Fibroblast of mammary gland (primary cell): ENCODE measurements at regions not wholly inside any gene's neighbourhood (a gene's known extent, or its start where the extent isn't known, plus 50 kb on each side); places are given as distances from the start of the nearest gene placed in this dataset.
A peak's percentile ranks its signal among the peaks of the same experiment; 100 is the strongest.

Experiments used
- DNase-seq: peaks from one replicate; pipeline ENCODE4 v3.0.0-alpha.2; 2010; ENCODE audit warnings: low read depth
- H3K4me3 ChIP-seq: 2 replicates; pipeline ENCODE4 v1.5.1; 2011; ENCODE audit warnings: low read depth, mild to moderate bottlenecking, low read length, moderate library complexity; ENCODE audit not compliant: control insufficient read depth
- TF ChIP-seq, protein P1 (sequence below): conservative IDR thresholded peaks from 2 replicates; pipeline ENCODE4 v1.5.1; 2011; ENCODE audit warnings: low read depth, low read length, inconsistent platforms; ENCODE audit not compliant: control insufficient read depth, insufficient read depth

DNA sequence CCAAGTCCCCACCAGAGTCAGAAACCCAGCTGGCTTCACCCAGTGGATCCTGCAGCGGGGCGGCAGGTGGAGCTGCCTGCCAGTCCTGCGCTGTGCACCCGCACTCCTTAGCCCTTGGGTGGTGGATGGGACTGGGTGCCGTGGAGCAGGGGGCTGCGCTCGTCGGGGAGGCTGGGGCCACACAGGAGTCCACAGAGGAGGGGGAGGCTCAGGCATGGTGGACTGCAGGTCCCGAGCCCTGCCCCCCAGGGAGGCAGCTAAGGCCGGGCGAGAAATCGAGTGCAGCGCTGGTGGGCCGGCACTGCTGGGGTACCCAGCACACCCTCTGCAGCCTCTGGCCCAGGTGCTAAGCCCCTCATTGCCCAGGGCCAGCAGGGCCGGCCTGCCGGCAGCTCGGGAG lies 144.6 kb upstream of the MGAT5 start:
- TF ChIP-seq, protein P1, sequence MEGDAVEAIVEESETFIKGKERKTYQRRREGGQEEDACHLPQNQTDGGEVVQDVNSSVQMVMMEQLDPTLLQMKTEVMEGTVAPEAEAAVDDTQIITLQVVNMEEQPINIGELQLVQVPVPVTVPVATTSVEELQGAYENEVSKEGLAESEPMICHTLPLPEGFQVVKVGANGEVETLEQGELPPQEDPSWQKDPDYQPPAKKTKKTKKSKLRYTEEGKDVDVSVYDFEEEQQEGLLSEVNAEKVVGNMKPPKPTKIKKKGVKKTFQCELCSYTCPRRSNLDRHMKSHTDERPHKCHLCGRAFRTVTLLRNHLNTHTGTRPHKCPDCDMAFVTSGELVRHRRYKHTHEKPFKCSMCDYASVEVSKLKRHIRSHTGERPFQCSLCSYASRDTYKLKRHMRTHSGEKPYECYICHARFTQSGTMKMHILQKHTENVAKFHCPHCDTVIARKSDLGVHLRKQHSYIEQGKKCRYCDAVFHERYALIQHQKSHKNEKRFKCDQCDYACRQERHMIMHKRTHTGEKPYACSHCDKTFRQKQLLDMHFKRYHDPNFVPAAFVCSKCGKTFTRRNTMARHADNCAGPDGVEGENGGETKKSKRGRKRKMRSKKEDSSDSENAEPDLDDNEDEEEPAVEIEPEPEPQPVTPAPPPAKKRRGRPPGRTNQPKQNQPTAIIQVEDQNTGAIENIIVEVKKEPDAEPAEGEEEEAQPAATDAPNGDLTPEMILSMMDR = no peak
- no peak for DNase-seq
- no peak overlapping the region for H3K4me3 ChIP-seq

DNA sequence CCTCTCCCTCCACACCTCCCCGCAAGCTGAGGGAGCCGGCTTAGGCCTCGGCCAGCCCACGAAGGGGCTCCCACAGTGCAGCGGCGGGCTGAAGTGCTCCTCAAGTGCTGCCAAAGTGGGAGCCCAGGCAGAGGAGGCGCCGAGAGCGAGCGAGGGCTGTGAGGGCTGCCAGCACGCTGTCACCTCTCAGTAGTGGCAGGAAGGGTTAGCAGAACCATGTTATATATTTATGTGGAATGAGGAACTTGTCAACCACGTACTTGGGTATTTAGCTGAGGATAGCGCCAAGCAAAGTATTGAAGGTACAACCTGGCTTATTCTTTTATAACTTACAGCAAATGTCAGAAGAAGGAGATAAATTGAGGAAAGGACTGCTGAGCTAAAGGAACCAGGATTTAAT lies 144.1 kb upstream of the MGAT5 start:
- no peak for DNase-seq
- no peak overlapping the region for H3K4me3 ChIP-seq
- TF ChIP-seq, protein P1 = no peak

DNA sequence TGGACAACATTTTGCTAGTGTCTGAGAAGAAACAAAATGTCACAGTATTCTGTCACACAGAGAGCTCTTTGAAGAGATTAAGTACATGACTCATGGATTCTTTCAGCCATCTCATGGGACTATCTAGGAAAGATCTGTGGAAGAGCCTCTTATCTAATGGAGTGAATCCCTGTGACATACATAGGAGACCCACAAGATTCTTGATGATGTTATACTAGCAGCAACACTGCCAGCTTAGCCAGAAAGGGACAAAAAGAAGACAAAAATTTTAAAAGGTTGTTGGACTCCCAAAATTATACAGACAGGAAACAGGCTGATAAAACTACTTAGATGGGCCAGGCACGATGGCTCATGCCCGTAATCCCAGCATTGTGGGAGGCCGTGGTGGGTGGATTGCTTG lies 143.3 kb upstream of the MGAT5 start:
- TF ChIP-seq, protein P1 = no peak
- H3K4me3 ChIP-seq = no peak overlapping the region
- no peak for DNase-seq

DNA sequence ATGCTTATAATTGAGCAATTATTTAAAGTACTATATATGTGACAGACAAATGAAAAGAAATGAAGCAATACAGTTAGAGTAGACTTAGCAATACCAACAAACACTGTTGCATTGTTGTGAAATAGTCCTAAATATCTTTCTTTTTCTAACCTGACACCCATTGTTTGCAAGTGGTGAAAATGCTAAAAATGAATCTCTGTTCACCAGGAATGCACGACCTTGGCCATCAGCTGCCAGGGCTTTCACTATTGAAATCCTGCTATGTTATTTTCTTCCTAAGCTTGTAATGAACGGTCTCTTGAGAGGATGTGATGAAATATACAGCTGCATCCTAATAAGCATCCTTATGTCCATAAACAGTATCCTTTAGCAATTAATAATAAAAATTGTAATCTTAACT lies 136.2 kb upstream of the MGAT5 start:
- no peak overlapping the region for H3K4me3 ChIP-seq
- TF ChIP-seq, protein P1 = no peak
- DNase-seq = no peak

DNA sequence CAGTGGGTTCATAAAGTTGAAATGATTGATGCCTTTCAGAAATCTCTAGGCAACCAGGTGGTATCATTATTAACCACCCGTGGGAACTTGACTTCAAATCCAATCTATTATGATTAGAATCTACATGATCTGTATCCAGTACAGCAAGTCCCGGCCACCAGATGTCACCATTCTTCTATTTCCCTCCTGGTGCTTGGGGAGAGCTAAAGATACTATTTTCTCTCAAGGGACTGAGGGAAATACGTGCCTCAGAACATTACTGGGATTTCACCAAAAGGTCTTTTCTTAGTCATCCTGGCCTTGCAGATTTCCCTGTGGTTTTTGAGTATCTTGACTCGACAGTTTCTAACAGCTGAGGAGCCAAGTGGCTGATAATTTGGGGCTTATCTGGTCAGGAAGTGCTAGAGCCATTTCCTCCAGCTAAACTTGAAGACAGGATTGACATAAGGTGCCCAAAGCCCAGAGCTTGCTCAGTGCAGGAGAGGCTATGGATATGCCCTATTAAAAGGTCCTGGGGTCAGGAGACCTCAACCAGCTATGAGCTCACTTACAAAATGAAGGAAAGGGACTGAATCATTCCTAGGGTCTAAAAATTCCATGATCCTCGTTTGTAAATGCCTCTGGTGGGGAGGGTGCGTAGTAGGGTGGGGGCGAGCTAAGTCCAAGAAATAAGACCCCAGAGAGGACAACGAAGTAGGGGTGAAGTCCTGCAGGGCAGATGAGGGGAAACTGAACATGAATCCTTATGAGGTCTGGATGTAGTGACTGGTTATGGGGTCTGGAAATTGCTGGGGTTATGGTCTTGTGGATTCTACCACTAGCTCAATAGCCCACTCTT lies 135.4 kb upstream of the MGAT5 start:
- DNase-seq = peak; percentile 98
- no peak overlapping the region for H3K4me3 ChIP-seq
- TF ChIP-seq, protein P1 = peak; percentile 85

DNA sequence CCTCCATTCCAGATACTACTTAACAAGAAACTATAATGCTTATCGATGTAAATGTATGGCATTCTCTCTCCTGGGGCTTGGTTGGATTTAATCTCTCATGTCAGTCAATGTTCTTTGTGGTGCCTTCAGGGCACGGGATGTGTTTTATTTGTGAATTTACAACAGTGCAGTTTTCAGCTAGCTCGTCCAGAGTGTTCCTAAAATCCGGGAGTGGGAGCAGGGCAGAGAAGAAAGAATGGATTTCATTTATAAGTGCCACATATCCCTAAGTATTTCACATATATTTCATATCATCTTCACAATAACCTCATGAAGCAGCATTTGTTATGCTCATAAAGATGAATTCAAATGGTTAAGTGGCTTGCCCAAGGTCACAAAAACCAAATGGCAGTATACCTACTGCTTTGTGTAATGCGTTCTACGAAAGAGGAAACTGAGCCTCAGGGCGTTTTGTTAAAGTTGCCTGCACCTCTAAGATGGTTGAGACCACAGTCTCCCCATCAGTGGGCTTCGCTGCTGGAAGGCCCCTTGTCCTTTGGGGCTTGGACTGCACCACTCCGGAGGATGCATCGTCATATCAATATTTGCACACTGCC lies 134.7 kb upstream of the MGAT5 start:
- H3K4me3 ChIP-seq = peak overlapping the region; percentile 62
- DNase-seq = no peak
- TF ChIP-seq, protein P1 = no peak
